Psoas muscle (tissue), 7 donors: ENCODE measurements at regions not wholly inside any gene's neighbourhood (a gene's known extent, or its start where the extent isn't known, plus 50 kb on each side); places are given as distances from the start of the nearest gene placed in this dataset.

ENCODE experiments used
- ATAC-seq, 4 donors: fragments of 200-7000 bp; cut with Tn5 transposase; one replicate each; pipeline ENCODE4 v1.9.1; 2020; ENCODE audit warnings: moderate library complexity in 3 of 4, mild to moderate bottlenecking in 2 of 4
- DNase-seq, 2 donors: peaks; one replicate each; pipeline ENCODE4 v3.0.0-alpha.2; 2020
- H3K27ac ChIP-seq: fragments of 200-600 bp; one replicate; pipeline ENCODE4 v1.8.0; 2022
- H3K27me3 ChIP-seq, 3 donors: fragments of 200-600 bp in 1 of 3; one replicate each; pipeline versions ENCODE4 v1.6.1 to v1.8.0; 2013 to 2022; ENCODE audit warnings: low read length in 2 of 3, mild to moderate bottlenecking in 2 of 3, moderate library complexity in 1 of 3; ENCODE audit not compliant: insufficient read depth in 3 of 3
- H3K36me3 ChIP-seq, 2 donors: fragments of 200-600 bp in 1 of 2; one replicate each; pipeline versions ENCODE4 v1.6.1 to v1.8.0; 2013 to 2022; ENCODE audit warnings: low read depth in 1 of 2, mild to moderate bottlenecking in 1 of 2, moderate library complexity in 1 of 2; ENCODE audit not compliant: insufficient read depth in 1 of 2
- H3K4me1 ChIP-seq: fragments of 200-600 bp; one replicate; pipeline ENCODE4 v1.8.0; 2022
- H3K4me3 ChIP-seq: fragments of 200-600 bp; one replicate; pipeline ENCODE4 v1.8.0; 2022; ENCODE audit warnings: mild to moderate bottlenecking
- H3K9me3 ChIP-seq: fragments of 200-600 bp; one replicate; pipeline ENCODE4 v1.8.0; 2022
- CTCF ChIP-seq: fragments of 200-600 bp; IDR thresholded peaks from one replicate; pipeline ENCODE4 v1.8.0; 2022; ENCODE audit warnings: antibody characterized with exemption
- WGBS, 3 donors: extraction: QIAGEN DNeasy Blood & Tissue Kit; methylation state at CpG; one replicate each; pipeline versions ENCODE4 v1.1.6 to v1.1.7; 2013; 5-methylcytosine and 5-hydroxymethylcytosine counted together
- intact Hi-C, 2 donors: fragments of 100-400 bp; cut with DNase I; formaldehyde crosslinking; loops; one replicate each; pipeline versions ENCODE4 v1.11.0 to v1.14.2; 2022
- donor health status: healthy with polysubstance abuse.
- donor health status: DM: no; HTN: no; CAD: no; lungs with moderate emphysema.
- donor health status: Bipolar disorder and iron deficiency.
- donor health status: healthy.
- donor health status: DM: yes; HTN: yes; CAD: no.
- donor health status: DM: no; HTN: no; CAD: no.
- donor health status: DM: yes; HTN: yes; CAD: no.

GRCh38 chr14:104280902-104281767 lies 142.7 kb downstream of the KIF26A start:
- Histone ChIP-seq H3K36me3 (no peaks in the 10 kb centered on the region), H3K27me3 (peaks cover 0 to 45% (median 6%) of the 10 kb centered on the region in 3 donors), H3K4me3 (no peak overlapping the region), H3K27ac (no peak overlapping the region), H3K9me3 (no peaks in the 10 kb centered on the region), H3K4me1 (no peaks in the 10 kb centered on the region)
- ATAC-seq (no peak), DNase-seq (peak in 1 of 2 donors; percentile 39)
- 86 to 90% (median 88%) methylated on average over 24 of the region's 24 CpGs for WGBS, 3 donors
- intact Hi-C loops, result no loop called here
- no peak for TF ChIP-seq CTCF

GRCh38 chr14:104281768-104282301 lies 143.4 kb downstream of the KIF26A start:
- Histone ChIP-seq H3K27ac (no peak overlapping the region), H3K9me3 (no peaks in the 10 kb centered on the region), H3K27me3 (peaks cover 0 to 40% (median 4%) of the 10 kb centered on the region in 3 donors), H3K4me3 (no peak overlapping the region), H3K4me1 (no peaks in the 10 kb centered on the region), H3K36me3 (no peaks in the 10 kb centered on the region)
- TF ChIP-seq CTCF, result no peak
- intact Hi-C loops, result no loop called here
- 86 to 94% (median 90%) methylated on average over 10 to 11 of the region's 11 CpGs for WGBS, 3 donors
- DNase-seq (peak; percentile 5 to 31), ATAC-seq (no peak)

GRCh38 chr14:104282332-104283196 lies 144.2 kb downstream of the KIF26A start:
- ATAC-seq (no peak), DNase-seq (peak; percentile 4 to 19)
- TF ChIP-seq CTCF, result no peak
- H3K27ac ChIP-seq, result no peak overlapping the region
- H3K4me1 ChIP-seq, result no peaks in the 10 kb centered on the region
- H3K36me3 ChIP-seq, result no peaks in the 10 kb centered on the region
- no peaks in the 10 kb centered on the region for H3K9me3 ChIP-seq
- intact Hi-C loops, result no loop called here
- no peak overlapping the region for H3K4me3 ChIP-seq
- peaks cover 0 to 33% (median 4%) of the 10 kb centered on the region in 3 donors for H3K27me3 ChIP-seq
- WGBS, 3 donors, result 44 to 54% (median 45%) methylated on average over 26 of the region's 26 CpGs

GRCh38 chr14:104283197-104284106 lies 145.1 kb downstream of the KIF26A start:
- Histone ChIP-seq H3K27ac (no peak overlapping the region), H3K27me3 (peaks cover 0 to 24% (median 4%) of the 10 kb centered on the region in 3 donors), H3K4me3 (no peak overlapping the region), H3K36me3 (no peaks in the 10 kb centered on the region), H3K4me1 (no peaks in the 10 kb centered on the region), H3K9me3 (no peaks in the 10 kb centered on the region)
- intact Hi-C loops, result no loop called here
- no peak for TF ChIP-seq CTCF
- ATAC-seq (no peak), DNase-seq (peak; percentile 12 to 45)
- WGBS, 3 donors, result 46 to 56% (median 54%) methylated on average over 25 of the region's 25 CpGs
